CD14-positive monocyte (primary cell): ENCODE measurements at regions not wholly inside any gene's neighbourhood (a gene's known extent, or its start where the extent isn't known, plus 50 kb on each side); places are given as distances from the start of the nearest gene placed in this dataset.

Experiments
- DNase-seq, 3 donors: peaks; one replicate each; pipeline ENCODE4 v3.0.0-alpha.2; 2011 to 2022
- H2AFZ ChIP-seq: 2 replicates; pipeline ENCODE4 v1.6.0; 2012; ENCODE audit warnings: mild to moderate bottlenecking, low read depth, low read length, inconsistent platforms; ENCODE audit not compliant: insufficient read depth, poor library complexity, severe bottlenecking
- H3K27ac ChIP-seq, 2 donors: 1 replicate in 1 of 2; 2 replicates in 1 of 2; pipeline ENCODE4 v1.5.1; 2012 to 2013; ENCODE audit warnings: low read length in 2 of 2, control low read depth in 1 of 2, inconsistent platforms in 1 of 2, low read depth in 1 of 2, mild to moderate bottlenecking in 1 of 2
- H3K27me3 ChIP-seq, 2 donors: one replicate each; pipeline versions ENCODE4 v1.6.0 to v1.6.1; 2011 to 2013; ENCODE audit warnings: low read length in 2 of 2; ENCODE audit not compliant: control insufficient read depth in 2 of 2, insufficient read depth in 2 of 2
- H3K36me3 ChIP-seq, 2 donors: replicated peaks in 1 of 2; 1 replicate in 1 of 2; 2 replicates in 1 of 2; pipeline versions ENCODE4 v1.5.1 to v1.6.1; 2012 to 2013; ENCODE audit warnings: low read length in 2 of 2, control low read depth in 1 of 2, inconsistent platforms in 1 of 2, mild to moderate bottlenecking in 1 of 2; ENCODE audit not compliant: insufficient read depth in 2 of 2, control insufficient read depth in 1 of 2
- H3K4me1 ChIP-seq, 2 donors: 1 replicate in 1 of 2; 2 replicates in 1 of 2; pipeline versions ENCODE4 v1.5.1 to v1.6.1; 2012 to 2013; ENCODE audit warnings: low read length in 2 of 2, control low read depth in 1 of 2, inconsistent platforms in 1 of 2, mild to moderate bottlenecking in 1 of 2, moderate library complexity in 1 of 2; ENCODE audit not compliant: insufficient read depth in 2 of 2, control insufficient read depth in 1 of 2
- H3K4me2 ChIP-seq: replicated peaks from 2 replicates; pipeline ENCODE3; 2012; ENCODE audit warnings: low read length, moderate library complexity, mild to moderate bottlenecking; ENCODE audit not compliant: poor library complexity, severe bottlenecking; ENCODE audit errors: extremely low read depth
- H3K4me3 ChIP-seq, 3 experiments: fragments of 200-600 bp in 1 of 3; sonication (generic) in 1 of 3; replicated peaks in 1 of 3; 1 replicate in 2 of 3; 2 replicates in 1 of 3; pipeline ENCODE4 v1.5.1; 2011 to 2013; ENCODE audit warnings: low read length in 3 of 3, mild to moderate bottlenecking in 3 of 3, control low read depth in 2 of 3, low read depth in 2 of 3, inconsistent platforms in 1 of 3, moderate library complexity in 1 of 3
- H3K79me2 ChIP-seq: 2 replicates; pipeline ENCODE4 v1.6.0; 2012; ENCODE audit warnings: mild to moderate bottlenecking, control low read depth, inconsistent platforms, low read length, moderate library complexity; ENCODE audit not compliant: insufficient read depth
- H3K9ac ChIP-seq: 2 replicates; pipeline ENCODE4 v1.6.0; 2017; ENCODE audit warnings: low read length, mild to moderate bottlenecking; ENCODE audit not compliant: insufficient read depth, poor library complexity, severe bottlenecking
- H3K9me3 ChIP-seq, 2 donors: replicated peaks in 1 of 2; 1 replicate in 1 of 2; 2 replicates in 1 of 2; pipeline versions ENCODE4 v1.5.1 to v1.6.1; 2012 to 2013; ENCODE audit warnings: low read length in 2 of 2, control low read depth in 1 of 2; ENCODE audit not compliant: control insufficient read depth in 1 of 2, insufficient read depth in 1 of 2
- H4K20me1 ChIP-seq: 2 replicates; pipeline ENCODE4 v1.6.0; 2012; ENCODE audit warnings: mild to moderate bottlenecking, low read length, control low read depth, moderate library complexity; ENCODE audit not compliant: insufficient read depth
- H3K27ac Mint-ChIP-seq, 7 donors: one replicate each; pipeline ENCODE4 v1.8.0; 2020; ENCODE audit warnings: mild to moderate bottlenecking in 7 of 7, mixed read lengths in 7 of 7, moderate library complexity in 6 of 7, inconsistent platforms in 2 of 7
- H3K27me3 Mint-ChIP-seq, 3 donors: one replicate each; pipeline ENCODE4 v1.8.0; 2021 to 2022; ENCODE audit warnings: low read depth in 3 of 3, mild to moderate bottlenecking in 3 of 3, mixed read lengths in 3 of 3, moderate library complexity in 3 of 3, inconsistent platforms in 1 of 3
- H3K36me3 Mint-ChIP-seq, 2 donors: one replicate each; pipeline ENCODE4 v1.8.0; 2020; ENCODE audit warnings: mixed read lengths in 2 of 2, inconsistent platforms in 1 of 2, mild to moderate bottlenecking in 1 of 2
- H3K4me1 Mint-ChIP-seq: one replicate; pipeline ENCODE4 v1.8.0; 2020; ENCODE audit warnings: mild to moderate bottlenecking, mixed read lengths
- H3K4me3 Mint-ChIP-seq, 2 donors: one replicate each; pipeline ENCODE4 v1.8.0; 2020; ENCODE audit warnings: mild to moderate bottlenecking in 2 of 2, mixed read lengths in 2 of 2, moderate library complexity in 1 of 2
- H3K9me3 Mint-ChIP-seq, 7 donors: one replicate each; pipeline ENCODE4 v1.8.0; 2020 to 2022; ENCODE audit warnings: mixed read lengths in 7 of 7, mild to moderate bottlenecking in 6 of 7, moderate library complexity in 6 of 7, inconsistent platforms in 2 of 7
- CTCF ChIP-seq: fragments of 200-600 bp; IDR thresholded peaks from one replicate; pipeline ENCODE4 v1.8.0; 2022; ENCODE audit warnings: antibody characterized with exemption, mild to moderate bottlenecking
- WGBS: methylation state at CpG from one replicate; pipeline ENCODE4 v1.1.5; 2013; ENCODE audit warnings: missing lambda C conversion rate; ENCODE audit not compliant: insufficient coverage; 5-methylcytosine and 5-hydroxymethylcytosine counted together
- intact Hi-C, 2 donors: fragments of 100-400 bp; cut with micrococcal nuclease; formaldehyde crosslinking; loops; one replicate each; pipeline versions ENCODE4 v1.15.0 to v1.15.1; 2023

- H2AFZ ChIP-seq: no peak overlapping the region
- no CpG with 5 or more reads among the region's 3 CpGs for WGBS
Measured at GRCh38 chr4:184306949-184307348, 89.3 kb upstream of the ENPP6 start.

GRCh38 chr4:184306470-184306869 is 88.8 kb upstream of the ENPP6 start:
- Histone ChIP-seq H3K36me3 (no peaks in the 10 kb centered on the region), H3K79me2 (no peaks in the 10 kb centered on the region), H3K27ac (no peak overlapping the region), H3K4me2 (no peak overlapping the region), H3K9me3 (peaks cover 0 to 11% of the 10 kb centered on the region in 2 donors), H4K20me1 (no peaks in the 10 kb centered on the region), H3K27me3 (no peaks in the 10 kb centered on the region), H3K4me1 (peaks cover 13 to 14% of the 10 kb centered on the region in 2 donors), H3K4me3 (no peak overlapping the region), H2AFZ (no peak overlapping the region), H3K9ac (no peak overlapping the region)
- Mint-ChIP-seq H3K4me1 (peaks cover 16% of the 10 kb centered on the region), H3K27ac (no peak overlapping the region), H3K4me3 (no peak overlapping the region), H3K9me3 (peaks cover 2 to 17% (median 7%) of the 10 kb centered on the region in 7 donors), H3K36me3 (no peaks in the 10 kb centered on the region), H3K27me3 (peaks cover 0 to 3% (median 2%) of the 10 kb centered on the region in 3 donors)
- no CpG with 5 or more reads among the region's 1 CpG for WGBS
- intact Hi-C loops: no loop called here
- DNase-seq: no peak
- TF ChIP-seq CTCF: no peak

More at GRCh38 chr4:184306949-184307348, 89.3 kb upstream of the ENPP6 start:
- H3K9ac ChIP-seq: no peak overlapping the region
- no peaks in the 10 kb centered on the region for H3K36me3 ChIP-seq
- no peak for TF ChIP-seq CTCF
- H3K27ac ChIP-seq: no peak overlapping the region
- Mint-ChIP-seq H3K27ac (no peak overlapping the region), H3K9me3 (peaks cover 2 to 17% (median 7%) of the 10 kb centered on the region in 7 donors), H3K4me3 (no peak overlapping the region), H3K36me3 (no peaks in the 10 kb centered on the region), H3K4me1 (peaks cover 21% of the 10 kb centered on the region), H3K27me3 (peaks cover 0 to 4% (median 2%) of the 10 kb centered on the region in 3 donors)
- peaks cover 0 to 11% of the 10 kb centered on the region in 2 donors for H3K9me3 ChIP-seq
- no peaks in the 10 kb centered on the region for H3K79me2 ChIP-seq
- intact Hi-C loops: no loop called here
- no peak overlapping the region for H3K4me2 ChIP-seq
- H3K4me1 ChIP-seq: peaks cover 15 to 17% of the 10 kb centered on the region in 2 donors
- H3K4me3 ChIP-seq: no peak overlapping the region
- no peaks in the 10 kb centered on the region for H4K20me1 ChIP-seq
- no peak for DNase-seq
- no peaks in the 10 kb centered on the region for H3K27me3 ChIP-seq
